HEK293T (cell line): ENCODE measurements at regions not wholly inside any gene's neighbourhood (a gene's known extent, or its start where the extent isn't known, plus 50 kb on each side); places are given as distances from the start of the nearest gene placed in this dataset.

ENCODE experiments used
- ARNT ChIP-seq: fragments of 450-650 bp; IDR thresholded peaks from 2 replicates; pipeline ENCODE4 v1.6.1; 2017; ENCODE audit warnings: mild to moderate bottlenecking
- BHLHE40 ChIP-seq: fragments of 450-650 bp; IDR thresholded peaks from 2 replicates; pipeline ENCODE4 v1.6.1; 2016; ENCODE audit warnings: mild to moderate bottlenecking, moderate library complexity, borderline replicate concordance
- ELF4 ChIP-seq: fragments of 450-650 bp; IDR thresholded peaks from 2 replicates; pipeline ENCODE4 v1.6.1; 2017; ENCODE audit warnings: antibody characterized with exemption
- FOXA1 ChIP-seq: fragments of 450-650 bp; IDR thresholded peaks from 2 replicates; pipeline ENCODE4 v1.6.1; 2016; ENCODE audit warnings: mild to moderate bottlenecking
- FOXK2 ChIP-seq: fragments of 450-650 bp; IDR thresholded peaks from 2 replicates; pipeline ENCODE4 v1.6.1; 2016; ENCODE audit warnings: mild to moderate bottlenecking
- FOXM1 ChIP-seq: fragments of 450-650 bp; IDR thresholded peaks from 2 replicates; pipeline ENCODE4 v1.6.1; 2017; ENCODE audit warnings: mild to moderate bottlenecking, borderline replicate concordance
- L3MBTL2 ChIP-seq: fragments of 450-650 bp; conservative IDR thresholded peaks from 2 replicates; pipeline ENCODE4 v1.6.1; 2016; ENCODE audit warnings: mild to moderate bottlenecking
- LEF1 ChIP-seq: fragments of 450-650 bp; IDR thresholded peaks from 2 replicates; pipeline ENCODE4 v1.6.1; 2017; ENCODE audit warnings: mild to moderate bottlenecking, borderline replicate concordance
- NFRKB ChIP-seq: fragments of 450-650 bp; IDR thresholded peaks from 2 replicates; pipeline ENCODE4 v1.6.1; 2016; ENCODE audit warnings: mild to moderate bottlenecking, moderate library complexity
- SP1 ChIP-seq: fragments of 450-650 bp; IDR thresholded peaks from 2 replicates; pipeline ENCODE4 v1.6.1; 2017
- SUZ12 ChIP-seq: fragments of 450-650 bp; IDR thresholded peaks from 2 replicates; pipeline ENCODE4 v1.6.1; 2016; ENCODE audit warnings: mild to moderate bottlenecking
- TARDBP ChIP-seq: fragments of 450-650 bp; IDR thresholded peaks from 2 replicates; pipeline ENCODE4 v1.6.1; 2016
- ZNF384 ChIP-seq: fragments of 450-650 bp; IDR thresholded peaks from 2 replicates; pipeline ENCODE4 v1.6.1; 2016
- TF ChIP-seq, protein P1 (sequence below): fragments of 450-650 bp; IDR thresholded peaks from 2 replicates; pipeline ENCODE4 v1.6.1; 2016

GRCh38 chrX:40468033-40468846 lies 112.5 kb upstream of the ATP6AP2 start:
- TF ChIP-seq NFRKB (no peak), SUZ12 (no peak), FOXA1 (no peak), ARNT (no peak), SP1 (no peak), ELF4 (no peak), TARDBP (no peak), L3MBTL2 (no peak), FOXK2 (no peak), ZNF384 (no peak), LEF1 (no peak), BHLHE40 (no peak), FOXM1 (no peak)
- TF ChIP-seq, protein P1, sequence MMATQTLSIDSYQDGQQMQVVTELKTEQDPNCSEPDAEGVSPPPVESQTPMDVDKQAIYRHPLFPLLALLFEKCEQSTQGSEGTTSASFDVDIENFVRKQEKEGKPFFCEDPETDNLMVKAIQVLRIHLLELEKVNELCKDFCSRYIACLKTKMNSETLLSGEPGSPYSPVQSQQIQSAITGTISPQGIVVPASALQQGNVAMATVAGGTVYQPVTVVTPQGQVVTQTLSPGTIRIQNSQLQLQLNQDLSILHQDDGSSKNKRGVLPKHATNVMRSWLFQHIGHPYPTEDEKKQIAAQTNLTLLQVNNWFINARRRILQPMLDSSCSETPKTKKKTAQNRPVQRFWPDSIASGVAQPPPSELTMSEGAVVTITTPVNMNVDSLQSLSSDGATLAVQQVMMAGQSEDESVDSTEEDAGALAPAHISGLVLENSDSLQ = no peak
